ENCODE measurements at regions not wholly inside any gene's neighbourhood (a gene's known extent, or its start where the extent isn't known, plus 50 kb on each side); places are given as distances from the start of the nearest gene placed in this dataset.

DNA sequence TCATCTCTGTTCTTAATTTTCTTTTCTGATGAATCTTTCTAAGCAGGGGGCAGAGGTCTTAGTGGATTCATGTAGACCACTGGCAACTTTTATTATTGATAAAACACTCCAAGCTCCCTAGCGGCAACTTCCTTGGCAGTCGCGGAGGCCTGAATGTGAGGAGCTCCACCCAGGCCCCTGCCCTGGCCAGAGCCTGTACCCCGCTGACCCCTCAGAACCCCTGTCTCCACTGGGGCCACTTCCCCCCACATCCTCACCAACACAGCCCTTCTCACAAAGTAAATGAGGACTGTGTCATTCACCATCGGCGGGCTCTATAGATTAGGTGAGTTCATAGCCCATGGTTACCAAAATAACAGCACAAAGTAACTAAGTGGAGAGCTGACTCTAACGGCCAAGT lies 111.6 kb downstream of the TPRA1 start:
- TF ChIP-seq EZH2 (IDR thresholded peaks at IDR 0.05) (no peak), EZH2phosphoT487 (IDR thresholded peaks at IDR 0.05) (no peak)
- TF ChIP-seq, protein P1, sequence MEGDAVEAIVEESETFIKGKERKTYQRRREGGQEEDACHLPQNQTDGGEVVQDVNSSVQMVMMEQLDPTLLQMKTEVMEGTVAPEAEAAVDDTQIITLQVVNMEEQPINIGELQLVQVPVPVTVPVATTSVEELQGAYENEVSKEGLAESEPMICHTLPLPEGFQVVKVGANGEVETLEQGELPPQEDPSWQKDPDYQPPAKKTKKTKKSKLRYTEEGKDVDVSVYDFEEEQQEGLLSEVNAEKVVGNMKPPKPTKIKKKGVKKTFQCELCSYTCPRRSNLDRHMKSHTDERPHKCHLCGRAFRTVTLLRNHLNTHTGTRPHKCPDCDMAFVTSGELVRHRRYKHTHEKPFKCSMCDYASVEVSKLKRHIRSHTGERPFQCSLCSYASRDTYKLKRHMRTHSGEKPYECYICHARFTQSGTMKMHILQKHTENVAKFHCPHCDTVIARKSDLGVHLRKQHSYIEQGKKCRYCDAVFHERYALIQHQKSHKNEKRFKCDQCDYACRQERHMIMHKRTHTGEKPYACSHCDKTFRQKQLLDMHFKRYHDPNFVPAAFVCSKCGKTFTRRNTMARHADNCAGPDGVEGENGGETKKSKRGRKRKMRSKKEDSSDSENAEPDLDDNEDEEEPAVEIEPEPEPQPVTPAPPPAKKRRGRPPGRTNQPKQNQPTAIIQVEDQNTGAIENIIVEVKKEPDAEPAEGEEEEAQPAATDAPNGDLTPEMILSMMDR (IDR thresholded peaks at IDR 0.05): no peak
- DNase-seq (ENCODE audit: low spot score): no peak

GRCh38 chr3:127477396-127477795 lies 113.1 kb downstream of the TPRA1 start:
- Mint-ChIP-seq H3K27ac (no peak overlapping the region), H3K4me3 (no peak overlapping the region)

More for the DNA sequence above, 111.6 kb downstream of the TPRA1 start:
- no peak overlapping the region for H3K9ac ChIP-seq
- no peak overlapping the region for H3K4me3 Mint-ChIP-seq
- H3K9me3 Mint-ChIP-seq: no peaks in the 10 kb centered on the region
- no peaks in the 10 kb centered on the region for H3K79me2 ChIP-seq (ENCODE audit: low read depth)
- no peak overlapping the region for H3K27ac Mint-ChIP-seq
- H3F3A ChIP-seq (ENCODE audit: low read depth): no peaks in the 10 kb centered on the region
- no peak overlapping the region for H3K27ac ChIP-seq
- peaks cover 9% of the 10 kb centered on the region for H3K4me1 ChIP-seq
- H3K4me1 Mint-ChIP-seq: peaks cover 19% of the 10 kb centered on the region
- H3K4me3 ChIP-seq: no peak overlapping the region
- no peak overlapping the region for H3K4me2 ChIP-seq
- no peaks in the 10 kb centered on the region for H4K20me1 ChIP-seq (ENCODE audit: low read depth)
- H3K36me3 ChIP-seq: no peaks in the 10 kb centered on the region
- no peaks in the 10 kb centered on the region for H3K27me3 ChIP-seq
- H3K36me3 Mint-ChIP-seq: no peaks in the 10 kb centered on the region
- H3K27me3 Mint-ChIP-seq (ENCODE audit: insufficient read depth, low read depth): peaks cover 5% of the 10 kb centered on the region
- H2AFZ ChIP-seq (replicated peaks): peak overlapping the region; percentile 12
- H3K9me3 ChIP-seq (ENCODE audit: low read depth): no peaks in the 10 kb centered on the region

GRCh38 chr3:127476936-127477335 lies 113.6 kb downstream of the TPRA1 start:
- Mint-ChIP-seq H3K36me3 (no peaks in the 10 kb centered on the region), H3K9me3 (no peaks in the 10 kb centered on the region), H3K27me3 (ENCODE audit: insufficient read depth, low read depth) (peaks cover 3% of the 10 kb centered on the region), H3K4me1 (peaks cover 9% of the 10 kb centered on the region), H3K27ac (no peak overlapping the region), H3K4me3 (no peak overlapping the region)
- H3K27me3 ChIP-seq: no peaks in the 10 kb centered on the region
- no peaks in the 10 kb centered on the region for H4K20me1 ChIP-seq (ENCODE audit: low read depth)
- H3K4me1 ChIP-seq: peaks cover 21% of the 10 kb centered on the region
- H3K79me2 ChIP-seq (ENCODE audit: low read depth): no peaks in the 10 kb centered on the region
- no peaks in the 10 kb centered on the region for H3K36me3 ChIP-seq
- H3K9ac ChIP-seq: no peak overlapping the region
- peaks cover 5% of the 10 kb centered on the region for H3F3A ChIP-seq (ENCODE audit: low read depth)
- no peak for DNase-seq (ENCODE audit: low spot score)
- no peaks in the 10 kb centered on the region for H3K9me3 ChIP-seq (ENCODE audit: low read depth)
- no peak for TF ChIP-seq EZH2 (IDR thresholded peaks at IDR 0.05)
- no peak for TF ChIP-seq EZH2phosphoT487 (IDR thresholded peaks at IDR 0.05)
- TF ChIP-seq, protein P1 (IDR thresholded peaks at IDR 0.05): no peak
- no peak overlapping the region for H3K27ac ChIP-seq
- no peak overlapping the region for H3K4me3 ChIP-seq
- H3K4me2 ChIP-seq: no peak overlapping the region
- H2AFZ ChIP-seq (replicated peaks): no peak overlapping the region

More at GRCh38 chr3:127477396-127477795, 113.1 kb downstream of the TPRA1 start:
- no peaks in the 10 kb centered on the region for H3K9me3 Mint-ChIP-seq
- H3K9me3 ChIP-seq (ENCODE audit: low read depth): no peaks in the 10 kb centered on the region
- H3F3A ChIP-seq (ENCODE audit: low read depth): peaks cover 5% of the 10 kb centered on the region
- H3K36me3 ChIP-seq: no peaks in the 10 kb centered on the region
- peaks cover 16% of the 10 kb centered on the region for H3K4me1 ChIP-seq
- H3K9ac ChIP-seq: no peak overlapping the region
- H3K4me3 ChIP-seq: no peak overlapping the region
- no peaks in the 10 kb centered on the region for H3K36me3 Mint-ChIP-seq
- no peaks in the 10 kb centered on the region for H3K27me3 ChIP-seq
- H4K20me1 ChIP-seq (ENCODE audit: low read depth): no peaks in the 10 kb centered on the region
- no peak overlapping the region for H2AFZ ChIP-seq (replicated peaks)
- no peak overlapping the region for H3K27ac ChIP-seq
- TF ChIP-seq EZH2phosphoT487 (IDR thresholded peaks at IDR 0.05): no peak
- TF ChIP-seq EZH2 (IDR thresholded peaks at IDR 0.05): no peak
- TF ChIP-seq, protein P1 (IDR thresholded peaks at IDR 0.05): no peak
- H3K79me2 ChIP-seq (ENCODE audit: low read depth): no peaks in the 10 kb centered on the region
- no peak overlapping the region for H3K4me2 ChIP-seq
- peaks cover 2% of the 10 kb centered on the region for H3K27me3 Mint-ChIP-seq (ENCODE audit: insufficient read depth, low read depth)
- DNase-seq (ENCODE audit: low spot score): no peak
- peaks cover 12% of the 10 kb centered on the region for H3K4me1 Mint-ChIP-seq
